ENCODE measurements at regions not wholly inside any gene's neighbourhood (a gene's known extent, or its start where the extent isn't known, plus 50 kb on each side); places are given as distances from the start of the nearest gene placed in this dataset.

DNA sequence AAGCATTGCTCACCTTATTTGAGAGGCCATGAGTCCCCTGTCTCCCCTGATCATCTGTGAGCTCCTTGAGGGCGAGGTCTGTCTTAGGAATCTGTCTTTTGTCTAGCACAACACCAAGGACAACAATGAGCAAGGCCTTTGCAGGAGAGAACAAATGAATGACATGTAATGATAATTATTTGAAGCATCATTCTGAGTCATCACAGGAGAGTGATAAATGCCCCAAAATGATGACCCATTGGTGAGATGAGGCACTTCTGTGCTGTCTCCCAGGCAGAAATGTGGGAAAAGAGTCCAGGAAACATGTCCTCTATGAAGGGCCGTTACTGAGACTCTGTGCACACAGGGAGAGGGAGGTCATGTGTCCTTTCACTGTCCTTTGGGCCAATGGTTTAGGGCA lies 105.2 kb upstream of the LRFN2 start:
- in situ Hi-C loops (cut with HindIII; ENCODE audit: low sequenced_read_pairs) = loop anchor here (5.0 kb wide), 1 partner anchor 35 kb away; no protein-coding TSS in a partner anchor
- TF ChIP-seq, protein P1, sequence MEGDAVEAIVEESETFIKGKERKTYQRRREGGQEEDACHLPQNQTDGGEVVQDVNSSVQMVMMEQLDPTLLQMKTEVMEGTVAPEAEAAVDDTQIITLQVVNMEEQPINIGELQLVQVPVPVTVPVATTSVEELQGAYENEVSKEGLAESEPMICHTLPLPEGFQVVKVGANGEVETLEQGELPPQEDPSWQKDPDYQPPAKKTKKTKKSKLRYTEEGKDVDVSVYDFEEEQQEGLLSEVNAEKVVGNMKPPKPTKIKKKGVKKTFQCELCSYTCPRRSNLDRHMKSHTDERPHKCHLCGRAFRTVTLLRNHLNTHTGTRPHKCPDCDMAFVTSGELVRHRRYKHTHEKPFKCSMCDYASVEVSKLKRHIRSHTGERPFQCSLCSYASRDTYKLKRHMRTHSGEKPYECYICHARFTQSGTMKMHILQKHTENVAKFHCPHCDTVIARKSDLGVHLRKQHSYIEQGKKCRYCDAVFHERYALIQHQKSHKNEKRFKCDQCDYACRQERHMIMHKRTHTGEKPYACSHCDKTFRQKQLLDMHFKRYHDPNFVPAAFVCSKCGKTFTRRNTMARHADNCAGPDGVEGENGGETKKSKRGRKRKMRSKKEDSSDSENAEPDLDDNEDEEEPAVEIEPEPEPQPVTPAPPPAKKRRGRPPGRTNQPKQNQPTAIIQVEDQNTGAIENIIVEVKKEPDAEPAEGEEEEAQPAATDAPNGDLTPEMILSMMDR (IDR thresholded peaks at IDR 0.05; ENCODE audit: low read depth, low read length, missing control alignments) = no peak
- DNase-seq (ENCODE audit: low read depth) = no peak

DNA sequence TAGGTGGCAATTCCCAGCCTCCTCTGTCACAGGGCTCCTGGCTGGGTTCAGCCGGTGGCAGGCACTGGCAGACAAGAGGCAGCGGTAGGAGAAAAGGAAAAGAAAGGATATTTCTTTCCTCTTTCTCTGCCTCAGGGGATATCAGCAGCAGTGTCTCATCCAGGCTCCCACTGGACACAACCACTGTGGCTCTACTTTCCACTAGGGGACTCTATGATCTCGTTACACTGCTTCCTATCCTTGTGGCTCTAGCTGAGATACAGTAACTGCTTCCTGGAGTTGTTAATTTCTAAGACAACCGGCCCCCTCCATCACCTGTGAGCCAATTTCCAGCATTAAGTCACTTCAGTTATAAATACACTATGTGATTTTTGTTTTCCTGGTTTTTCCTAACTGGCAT lies 102.0 kb upstream of the LRFN2 start:
- no peak for DNase-seq (ENCODE audit: low read depth)
- TF ChIP-seq, protein P1 (IDR thresholded peaks at IDR 0.05; ENCODE audit: low read depth, low read length, missing control alignments) = no peak
- in situ Hi-C loops (cut with HindIII; ENCODE audit: low sequenced_read_pairs) = no loop called here
- no peak overlapping the region for H3K4me3 ChIP-seq (ENCODE audit: low read depth, low read length)

More for the DNA sequence above, 105.2 kb upstream of the LRFN2 start:
- H3K4me3 ChIP-seq (ENCODE audit: low read depth, low read length) = no peak overlapping the region

DNA sequence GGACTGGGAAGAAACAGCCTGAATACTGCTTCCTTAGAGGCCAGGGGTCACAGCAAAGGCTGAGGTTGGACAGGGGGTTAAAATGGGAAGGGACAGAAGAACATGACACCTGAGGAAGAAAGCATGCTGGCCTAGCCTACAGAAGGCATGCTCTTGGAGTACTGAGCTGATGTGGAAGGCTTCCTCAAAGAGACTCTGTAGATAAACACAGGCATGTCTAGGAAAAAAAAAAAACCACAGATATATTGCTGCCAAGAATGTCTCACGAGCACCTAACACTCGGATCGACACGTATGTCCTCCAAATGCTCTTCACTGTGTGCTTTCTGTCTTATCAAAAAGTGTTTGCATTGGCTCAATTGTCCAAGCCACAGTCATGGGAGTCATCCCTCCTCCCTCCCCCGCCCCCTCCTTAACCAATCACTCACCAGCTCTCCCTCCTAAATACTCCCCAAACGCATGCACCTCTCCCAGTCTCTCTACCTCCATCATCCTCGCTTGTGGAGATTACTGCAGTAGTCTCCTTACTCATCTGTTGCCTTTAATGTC lies 101.1 kb upstream of the LRFN2 start:
- in situ Hi-C loops (cut with HindIII; ENCODE audit: low sequenced_read_pairs) = no loop called here
- H3K4me3 ChIP-seq (ENCODE audit: low read depth, low read length) = no peak overlapping the region
- DNase-seq (ENCODE audit: low read depth) = no peak
- TF ChIP-seq, protein P1 (IDR thresholded peaks at IDR 0.05; ENCODE audit: low read depth, low read length, missing control alignments) = no peak

DNA sequence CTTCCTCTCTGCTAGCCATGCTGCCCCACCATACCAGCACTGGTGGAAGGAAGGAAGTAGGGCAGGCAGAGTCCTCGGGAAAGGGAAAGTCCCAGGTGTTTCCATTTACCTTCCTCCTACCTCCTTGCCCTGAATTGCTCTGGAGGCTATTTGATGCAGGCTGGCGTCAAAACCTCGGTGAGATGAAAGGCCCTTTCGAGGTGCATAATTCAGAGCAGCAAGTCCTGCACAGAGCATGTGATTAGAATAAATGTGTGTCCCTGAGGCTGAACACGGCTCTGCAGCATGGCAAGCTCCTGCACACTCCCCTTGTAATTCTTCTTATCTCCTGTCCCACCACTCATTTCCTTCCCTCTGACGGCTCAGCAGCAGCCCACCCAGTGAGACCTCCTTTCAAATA lies 98.7 kb upstream of the LRFN2 start:
- TF ChIP-seq, protein P1 (IDR thresholded peaks at IDR 0.05; ENCODE audit: low read depth, low read length, missing control alignments) = no peak
- no peak for DNase-seq (ENCODE audit: low read depth)
- no peak overlapping the region for H3K4me3 ChIP-seq (ENCODE audit: low read depth, low read length)
- in situ Hi-C loops (cut with HindIII; ENCODE audit: low sequenced_read_pairs) = no loop called here

DNA sequence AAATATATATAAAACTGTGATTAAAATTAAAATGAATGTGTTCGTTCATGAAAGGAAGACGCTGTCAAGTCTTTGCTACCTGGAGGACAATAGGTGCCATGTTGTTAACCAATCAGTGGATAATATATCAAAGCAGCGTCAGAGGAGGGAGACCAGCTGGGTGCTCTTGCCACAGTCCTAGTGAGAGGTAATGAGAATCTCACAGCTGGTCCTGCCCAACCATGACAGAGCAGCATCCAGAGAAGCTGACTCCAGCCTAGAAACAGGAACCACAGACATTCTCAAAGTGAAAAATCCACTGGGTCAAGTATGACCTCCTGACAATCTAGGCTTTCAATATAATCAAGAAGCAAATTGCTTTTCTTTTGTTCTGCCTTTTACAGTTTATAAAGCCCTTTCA lies 94.5 kb upstream of the LRFN2 start:
- in situ Hi-C loops (cut with HindIII; ENCODE audit: low sequenced_read_pairs) = no loop called here
- no peak overlapping the region for H3K4me3 ChIP-seq (ENCODE audit: low read depth, low read length)
- TF ChIP-seq, protein P1 (IDR thresholded peaks at IDR 0.05; ENCODE audit: low read depth, low read length, missing control alignments) = no peak
- DNase-seq (ENCODE audit: low read depth) = no peak

DNA sequence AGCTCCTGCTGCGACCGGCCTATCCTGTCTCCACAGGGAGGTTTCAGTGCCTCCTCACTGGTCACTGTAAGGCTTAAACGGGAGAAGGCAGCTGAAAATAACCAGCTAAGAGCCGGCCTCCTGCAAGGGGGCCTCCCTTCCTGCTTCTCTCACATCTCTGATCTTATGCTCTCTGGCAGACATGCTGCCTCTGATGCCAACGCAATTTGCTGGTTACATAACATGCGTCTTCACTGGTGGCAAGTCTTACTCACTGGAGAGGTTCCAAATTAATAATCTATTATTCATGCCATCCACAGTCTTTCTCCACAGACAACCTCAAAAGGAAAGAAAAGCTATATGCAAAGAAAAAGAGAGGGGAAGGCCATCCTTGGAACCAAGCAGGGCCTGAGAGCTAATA lies 91.8 kb upstream of the LRFN2 start:
- no peak overlapping the region for H3K4me3 ChIP-seq (ENCODE audit: low read depth, low read length)
- TF ChIP-seq, protein P1 (IDR thresholded peaks at IDR 0.05; ENCODE audit: low read depth, low read length, missing control alignments) = no peak
- DNase-seq (ENCODE audit: low read depth) = no peak
- in situ Hi-C loops (cut with HindIII; ENCODE audit: low sequenced_read_pairs) = no loop called here

Data from astrocyte of the cerebellum (primary cell).